Prostate gland (tissue), 2 donors: ENCODE measurements at regions not wholly inside any gene's neighbourhood (a gene's known extent, or its start where the extent isn't known, plus 50 kb on each side); places are given as distances from the start of the nearest gene placed in this dataset.

ENCODE experiments used
- DNase-seq: peaks from one replicate; pipeline ENCODE4 v3.0.0-alpha.2; 2019; ENCODE audit warnings: low spot score
- H3K27ac ChIP-seq, 2 donors: fragments of 200-600 bp; sonication (generic); 2 replicates each; pipeline ENCODE4 v1.5.1; 2017 to 2019
- H3K27me3 ChIP-seq: fragments of 200-600 bp; sonication (generic); replicated peaks from 2 replicates; pipeline ENCODE4 v1.5.1; 2019; ENCODE audit not compliant: insufficient read depth
- H3K36me3 ChIP-seq, 2 donors: fragments of 200-600 bp; sonication (generic); 1 replicate in 1 of 2; 2 replicates in 1 of 2; pipeline versions ENCODE4 v1.5.1 to v1.8.1; 2017 to 2019
- H3K4me1 ChIP-seq: fragments of 200-600 bp; sonication (generic); replicated peaks from 2 replicates; pipeline ENCODE4 v1.5.1; 2019
- H3K4me3 ChIP-seq, 2 donors: fragments of 200-600 bp; sonication (generic); 2 replicates each; pipeline ENCODE4 v1.5.1; 2017 to 2019
- H3K9me3 ChIP-seq: fragments of 200-600 bp; sonication (generic); 2 replicates; pipeline ENCODE4 v1.5.1; 2017
- CTCF ChIP-seq, 4 experiments: fragments of 200-600 bp in 2 of 4; fragments of 450-650 bp in 2 of 4; sonication (generic) in 2 of 4; IDR thresholded peaks; 1 replicate in 3 of 4; 2 replicates in 1 of 4; pipeline ENCODE4 v1.5.1; 2016 to 2019; ENCODE audit warnings: antibody characterized with exemption in 4 of 4, mild to moderate bottlenecking in 2 of 4, moderate library complexity in 2 of 4
- POLR2A ChIP-seq: fragments of 450-650 bp; IDR thresholded peaks from one replicate; pipeline ENCODE4 v1.6.1; 2016; ENCODE audit warnings: antibody characterized with exemption, mild to moderate bottlenecking
- POLR2AphosphoS5 ChIP-seq: sonication (generic); formaldehyde crosslinking; IDR thresholded peaks from one replicate; pipeline ENCODE4 v1.6.1; 2017; ENCODE audit warnings: antibody characterized with exemption
- WGBS: methylation state at CpG from one replicate; pipeline ENCODE4 v1.1.5; 2018; 5-methylcytosine and 5-hydroxymethylcytosine counted together
- intact Hi-C: fragments of 100-400 bp; cut with DNase I; formaldehyde crosslinking; loops from one replicate; pipeline ENCODE4 v1.14.2; 2022

- no peaks in the 10 kb centered on the region for H3K9me3 ChIP-seq
- intact Hi-C loops = no loop called here
- no peak for TF ChIP-seq POLR2A
- TF ChIP-seq POLR2AphosphoS5 = no peak
- no peak for TF ChIP-seq CTCF (IDR thresholded peaks at IDR 0.05)
- H3K36me3 ChIP-seq = no peaks in the 10 kb centered on the region
- H3K27ac ChIP-seq = no peak overlapping the region
- H3K27me3 ChIP-seq = no peaks in the 10 kb centered on the region
- H3K4me1 ChIP-seq = no peaks in the 10 kb centered on the region
- H3K4me3 ChIP-seq = no peak overlapping the region
- no peak for DNase-seq
- 37% methylated on average over 7 of the region's 7 CpGs for WGBS
These were observed 178.6 kb downstream of the SATB1 start for GRCh38 chr3:18246336-18247060.

DNA sequence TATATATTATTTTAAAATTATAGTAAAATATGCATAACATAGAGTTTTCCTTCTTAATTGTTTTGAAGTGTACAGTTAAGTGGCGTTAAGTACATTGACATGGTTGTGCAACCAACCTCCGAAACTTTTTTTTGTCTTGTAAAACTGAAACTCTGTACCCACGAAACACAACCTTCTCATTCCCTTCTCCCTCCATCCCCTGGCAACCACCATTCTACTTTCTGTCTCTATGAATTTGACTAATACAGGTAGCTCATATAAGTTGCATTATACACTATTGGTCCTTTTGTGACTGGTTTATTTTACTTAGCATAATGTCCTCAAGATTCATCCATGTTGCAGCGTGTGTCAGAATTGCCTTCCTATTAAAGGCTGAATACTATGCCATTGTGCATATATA lies 179.4 kb downstream of the SATB1 start:
- intact Hi-C loops = no loop called here
- no peaks in the 10 kb centered on the region for H3K27me3 ChIP-seq
- WGBS = 90% methylated on average over 4 of the region's 4 CpGs
- no peak overlapping the region for H3K4me3 ChIP-seq
- H3K36me3 ChIP-seq = no peaks in the 10 kb centered on the region
- no peaks in the 10 kb centered on the region for H3K4me1 ChIP-seq
- no peaks in the 10 kb centered on the region for H3K9me3 ChIP-seq
- DNase-seq = no peak
- no peak overlapping the region for H3K27ac ChIP-seq
- TF ChIP-seq CTCF (IDR thresholded peaks at IDR 0.05) = no peak
- no peak for TF ChIP-seq POLR2A
- TF ChIP-seq POLR2AphosphoS5 = no peak

DNA sequence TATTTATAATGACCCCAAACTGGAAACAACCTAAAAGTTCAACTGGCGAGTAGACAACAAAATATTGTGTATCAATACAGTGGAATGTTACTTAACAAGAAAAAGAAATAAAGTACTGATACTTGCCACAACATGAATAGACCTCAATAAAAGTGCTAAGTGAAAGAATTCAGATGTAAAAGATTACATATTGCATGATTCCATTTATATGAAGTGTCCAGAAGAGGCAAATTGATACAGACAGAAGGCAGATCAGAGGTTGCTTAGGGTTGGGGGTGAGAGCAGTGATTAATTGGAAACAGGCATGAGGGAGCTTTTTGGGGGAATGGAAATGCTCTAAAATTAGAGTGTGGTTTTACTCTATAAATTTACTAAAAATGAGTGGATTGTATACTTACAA lies 183.3 kb downstream of the SATB1 start:
- Histone ChIP-seq H3K36me3 (no peaks in the 10 kb centered on the region), H3K27ac (no peak overlapping the region), H3K4me3 (no peak overlapping the region), H3K27me3 (no peaks in the 10 kb centered on the region), H3K4me1 (no peaks in the 10 kb centered on the region), H3K9me3 (no peaks in the 10 kb centered on the region)
- TF ChIP-seq CTCF (IDR thresholded peaks at IDR 0.05) = no peak
- TF ChIP-seq POLR2AphosphoS5 = no peak
- no peak for TF ChIP-seq POLR2A
- 50% methylated on average over 1 of the region's 1 CpG for WGBS
- no peak for DNase-seq
- intact Hi-C loops = no loop called here

DNA sequence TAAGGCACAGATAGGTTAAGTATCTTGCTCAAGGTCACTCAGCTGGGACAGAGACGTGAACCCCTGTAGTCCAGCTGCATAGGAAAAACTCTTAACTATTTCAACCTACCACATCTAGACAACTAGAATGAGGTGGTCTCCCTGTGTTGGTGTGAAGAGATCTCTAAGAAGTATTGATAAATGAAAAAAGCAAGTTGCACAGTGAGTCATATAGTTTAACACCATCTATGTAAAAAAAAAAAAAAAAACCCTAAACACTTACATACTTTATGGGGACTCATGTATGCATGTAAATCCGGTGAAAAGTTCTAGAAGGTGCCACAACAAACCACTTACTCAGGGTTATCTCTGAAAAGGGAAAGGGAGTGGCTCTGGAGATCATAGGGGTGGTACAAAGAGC lies 185.5 kb downstream of the SATB1 start:
- no peaks in the 10 kb centered on the region for H3K36me3 ChIP-seq
- H3K4me1 ChIP-seq = no peaks in the 10 kb centered on the region
- DNase-seq = no peak
- 83% methylated on average over 2 of the region's 2 CpGs for WGBS
- TF ChIP-seq CTCF (IDR thresholded peaks at IDR 0.05) (no peak), POLR2AphosphoS5 (no peak), POLR2A (no peak)
- intact Hi-C loops = no loop called here
- H3K4me3 ChIP-seq = no peak overlapping the region
- H3K27ac ChIP-seq = no peak overlapping the region
- no peaks in the 10 kb centered on the region for H3K9me3 ChIP-seq
- no peaks in the 10 kb centered on the region for H3K27me3 ChIP-seq

DNA sequence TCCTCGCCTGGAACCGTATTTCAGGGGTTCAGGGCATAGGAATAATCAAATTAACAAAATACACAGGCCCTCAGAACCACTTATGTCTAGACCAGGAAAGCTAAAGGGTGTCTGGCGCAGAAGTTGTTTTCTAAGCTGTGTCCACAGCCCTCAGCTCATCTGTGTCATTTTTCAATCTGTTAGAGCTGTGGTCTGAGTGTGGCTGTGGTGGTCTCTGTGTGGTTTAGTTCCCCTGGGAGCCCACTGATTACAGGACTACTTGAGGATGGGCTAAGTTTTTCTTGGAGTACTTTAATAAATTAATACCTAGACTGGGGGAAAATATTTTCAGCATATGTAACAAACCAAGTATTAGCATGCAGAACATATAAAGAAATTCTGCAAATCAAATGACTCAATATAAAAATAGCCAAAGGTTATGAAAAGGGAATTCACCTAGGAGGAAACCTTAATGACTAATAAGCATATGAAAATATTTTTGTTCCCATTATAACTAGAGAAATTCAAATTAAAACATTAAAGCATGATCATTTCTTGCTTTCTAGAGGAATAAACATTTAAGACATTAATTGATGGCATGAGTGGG lies 186.3 kb downstream of the SATB1 start:
- WGBS = 86% methylated on average over 3 of the region's 3 CpGs
- H3K4me1 ChIP-seq = no peaks in the 10 kb centered on the region
- intact Hi-C loops = no loop called here
- DNase-seq = no peak
- H3K9me3 ChIP-seq = no peaks in the 10 kb centered on the region
- H3K4me3 ChIP-seq = no peak overlapping the region
- no peaks in the 10 kb centered on the region for H3K27me3 ChIP-seq
- no peaks in the 10 kb centered on the region for H3K36me3 ChIP-seq
- H3K27ac ChIP-seq = no peak overlapping the region
- no peak for TF ChIP-seq CTCF (IDR thresholded peaks at IDR 0.05)
- no peak for TF ChIP-seq POLR2AphosphoS5
- no peak for TF ChIP-seq POLR2A
